ENCODE measurements at regions not wholly inside any gene's neighbourhood (a gene's known extent, or its start where the extent isn't known, plus 50 kb on each side); places are given as distances from the start of the nearest gene placed in this dataset.

DNA sequence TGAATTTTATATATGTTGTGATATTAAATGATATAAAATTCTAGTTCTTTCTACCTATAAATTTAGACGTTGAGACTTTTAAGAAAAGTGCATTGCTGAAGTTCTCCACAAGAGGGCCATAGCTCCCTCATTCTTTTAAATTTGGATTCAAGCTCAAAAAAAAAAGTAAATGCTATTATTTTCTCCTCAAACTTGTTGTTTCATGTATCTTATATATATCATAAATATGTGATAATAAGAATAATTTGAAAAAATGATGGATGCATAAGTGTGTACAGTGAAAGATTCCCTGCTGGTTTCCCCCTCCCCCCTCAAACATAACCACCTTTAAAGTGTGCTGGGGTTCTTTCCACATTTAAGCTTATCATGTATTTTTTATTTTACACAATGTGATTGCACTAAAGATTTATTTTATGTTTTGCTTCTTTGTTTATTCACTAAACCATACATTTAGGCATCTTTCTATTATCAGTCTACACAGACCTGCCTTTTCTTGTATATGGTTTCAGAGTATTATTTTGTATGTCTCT is 769.4 kb upstream of the GOLIM4 start:
- Mint-ChIP-seq H3K9me3 (no peaks in the 10 kb centered on the region), H3K27me3 (no peaks in the 10 kb centered on the region), H3K4me1 (no peaks in the 10 kb centered on the region), H3K36me3 (no peaks in the 10 kb centered on the region), H3K27ac (no peak overlapping the region), H3K4me3 (no peak overlapping the region)
- DNase-seq (no peak), ATAC-seq (ENCODE audit: low read depth) (no peak)
- POLR2A ChIA-PET, result no interaction called here

DNA sequence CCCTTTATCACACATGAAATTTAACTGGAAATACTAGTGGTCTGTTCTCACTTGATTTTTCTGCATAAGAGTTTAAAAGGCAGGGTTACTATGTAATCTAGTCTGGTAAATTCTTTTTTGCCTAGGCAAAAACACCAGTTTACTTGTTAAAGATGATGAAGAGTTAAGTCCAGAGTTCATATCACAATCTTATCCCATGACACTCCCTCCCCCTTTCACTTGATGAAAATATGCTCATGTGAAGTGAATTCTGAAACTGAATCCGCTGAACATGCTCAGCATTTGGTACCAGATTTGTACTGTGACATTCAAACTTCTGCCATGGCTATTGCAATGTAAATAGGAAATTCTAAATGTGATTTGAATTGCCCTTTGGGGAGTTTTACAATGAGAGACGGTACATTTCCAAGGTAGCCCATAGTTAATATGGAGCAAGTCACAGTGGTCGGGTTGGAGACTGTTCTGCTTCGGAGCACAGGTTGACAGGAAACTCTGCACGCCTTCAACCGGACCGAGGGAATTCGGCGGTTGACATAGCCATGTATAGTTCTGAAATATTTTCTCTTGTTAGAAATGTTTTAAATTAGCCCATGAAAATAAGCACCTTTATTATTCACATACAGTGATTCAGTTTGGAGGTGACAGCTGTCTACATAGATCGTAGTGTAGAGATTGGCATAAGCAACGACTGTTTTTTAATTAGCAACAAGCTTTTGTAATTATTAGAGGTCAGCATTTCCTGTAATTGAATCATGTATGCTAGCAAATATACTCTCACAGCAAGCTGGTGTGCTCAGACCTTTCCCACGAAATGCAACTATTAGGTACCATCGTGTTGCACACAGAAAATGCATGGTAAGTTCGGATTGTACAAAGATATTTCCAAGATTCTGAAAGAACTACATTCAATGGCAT is 768.6 kb upstream of the GOLIM4 start:
- no peaks in the 10 kb centered on the region for H3K27me3 Mint-ChIP-seq
- no peak overlapping the region for H3K4me3 Mint-ChIP-seq
- H3K4me1 Mint-ChIP-seq, result no peaks in the 10 kb centered on the region
- POLR2A ChIA-PET, result no interaction called here
- ATAC-seq (ENCODE audit: low read depth), result no peak
- no peak for DNase-seq
- no peak overlapping the region for H3K27ac Mint-ChIP-seq
- no peaks in the 10 kb centered on the region for H3K9me3 Mint-ChIP-seq
- H3K36me3 Mint-ChIP-seq, result no peaks in the 10 kb centered on the region

DNA sequence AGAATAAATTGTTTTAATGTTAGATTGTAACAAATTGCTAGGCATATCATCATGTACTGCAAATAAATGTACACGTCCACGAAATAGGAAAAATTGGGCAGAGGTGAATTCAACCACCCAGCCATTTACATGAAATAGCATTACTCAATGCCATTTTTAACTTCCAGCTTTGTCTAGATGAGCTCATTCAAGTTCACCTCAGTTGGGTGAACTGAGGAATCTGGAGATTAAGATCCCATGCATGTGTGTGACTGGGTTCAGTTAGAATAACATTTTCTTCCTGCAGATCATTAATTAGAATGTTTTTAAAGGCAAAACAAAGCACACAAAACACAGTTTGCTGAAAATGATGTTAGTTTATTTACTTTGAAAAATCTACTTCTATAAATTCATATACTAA is 767.8 kb upstream of the GOLIM4 start:
- no peaks in the 10 kb centered on the region for H3K27me3 Mint-ChIP-seq
- no peak overlapping the region for H3K4me3 Mint-ChIP-seq
- H3K4me1 Mint-ChIP-seq, result no peaks in the 10 kb centered on the region
- H3K9me3 Mint-ChIP-seq, result no peaks in the 10 kb centered on the region
- no peaks in the 10 kb centered on the region for H3K36me3 Mint-ChIP-seq
- ATAC-seq (ENCODE audit: low read depth) (no peak), DNase-seq (no peak)
- POLR2A ChIA-PET, result no interaction called here
- H3K27ac Mint-ChIP-seq, result no peak overlapping the region

DNA sequence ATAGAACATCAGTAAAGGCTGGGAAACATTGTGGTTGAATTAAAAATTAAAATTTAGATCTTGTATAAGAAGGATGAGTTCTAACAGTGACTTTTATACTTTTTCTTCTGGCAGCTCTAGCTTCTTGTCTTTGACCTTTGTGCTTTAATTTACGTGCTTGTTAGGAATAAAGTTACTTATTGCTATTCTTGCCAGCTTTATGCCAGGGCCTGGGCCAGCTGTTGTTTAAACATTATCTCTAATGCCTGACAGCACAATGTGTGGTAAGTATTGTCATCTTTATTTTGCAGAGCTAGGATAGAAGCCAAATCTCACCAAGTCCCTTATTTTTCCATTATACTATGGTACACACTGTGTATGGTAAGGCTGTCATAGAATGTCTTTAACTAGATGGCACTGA is 766.7 kb upstream of the GOLIM4 start:
- no peaks in the 10 kb centered on the region for H3K27me3 Mint-ChIP-seq
- no peak overlapping the region for H3K27ac Mint-ChIP-seq
- POLR2A ChIA-PET, result no interaction called here
- H3K9me3 Mint-ChIP-seq, result peaks cover 2% of the 10 kb centered on the region
- no peaks in the 10 kb centered on the region for H3K4me1 Mint-ChIP-seq
- H3K4me3 Mint-ChIP-seq, result no peak overlapping the region
- DNase-seq, result no peak
- H3K36me3 Mint-ChIP-seq, result no peaks in the 10 kb centered on the region
- ATAC-seq (ENCODE audit: low read depth), result no peak

DNA sequence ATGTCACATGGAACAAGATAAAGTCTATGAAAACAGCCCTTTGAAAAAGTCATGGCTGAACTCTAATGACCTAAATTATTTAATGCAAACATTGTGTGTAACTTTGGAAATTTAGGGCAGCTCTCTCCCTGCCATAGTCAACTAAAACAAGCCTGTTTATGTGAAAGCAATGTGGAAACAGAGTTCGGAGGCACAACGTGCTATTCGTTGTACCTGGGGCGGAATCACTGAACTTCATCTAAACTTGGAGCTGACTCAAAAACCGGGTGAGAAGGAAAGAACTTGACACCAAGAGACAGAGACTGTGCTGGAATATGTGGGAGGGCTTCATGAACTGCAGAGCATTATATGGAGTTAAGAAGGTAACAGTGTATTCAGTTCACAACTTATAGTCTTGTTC is 764.9 kb upstream of the GOLIM4 start:
- DNase-seq (no peak), ATAC-seq (ENCODE audit: low read depth) (no peak)
- POLR2A ChIA-PET, result no interaction called here
- no peak overlapping the region for H3K27ac Mint-ChIP-seq
- H3K36me3 Mint-ChIP-seq, result no peaks in the 10 kb centered on the region
- no peak overlapping the region for H3K4me3 Mint-ChIP-seq
- no peaks in the 10 kb centered on the region for H3K4me1 Mint-ChIP-seq
- no peaks in the 10 kb centered on the region for H3K27me3 Mint-ChIP-seq
- peaks cover 2% of the 10 kb centered on the region for H3K9me3 Mint-ChIP-seq

DNA sequence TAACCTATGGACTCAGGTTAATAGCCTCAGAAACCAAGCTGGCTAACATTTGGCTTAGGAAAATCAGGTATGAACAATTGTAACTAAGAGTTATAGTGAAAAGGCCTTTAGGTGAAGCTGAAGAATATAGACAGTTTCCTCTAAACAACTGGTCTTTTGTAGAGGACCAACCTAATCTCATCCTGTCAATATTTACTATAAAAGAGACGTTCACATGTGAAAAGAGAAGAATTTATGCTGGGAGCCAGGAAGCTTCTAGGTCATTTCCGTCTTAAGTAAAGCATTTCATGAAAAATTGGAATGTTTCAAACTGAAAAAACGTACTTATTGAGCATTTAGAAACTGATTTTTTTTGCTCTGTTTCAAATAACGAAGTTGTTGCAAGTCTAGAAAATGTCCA is 764.3 kb upstream of the GOLIM4 start:
- POLR2A ChIA-PET, result no interaction called here
- no peak for ATAC-seq (ENCODE audit: low read depth)
- Mint-ChIP-seq H3K4me1 (no peaks in the 10 kb centered on the region), H3K36me3 (no peaks in the 10 kb centered on the region), H3K9me3 (peaks cover 2% of the 10 kb centered on the region), H3K4me3 (no peak overlapping the region), H3K27ac (no peak overlapping the region), H3K27me3 (no peaks in the 10 kb centered on the region)
- no peak for DNase-seq

DNA sequence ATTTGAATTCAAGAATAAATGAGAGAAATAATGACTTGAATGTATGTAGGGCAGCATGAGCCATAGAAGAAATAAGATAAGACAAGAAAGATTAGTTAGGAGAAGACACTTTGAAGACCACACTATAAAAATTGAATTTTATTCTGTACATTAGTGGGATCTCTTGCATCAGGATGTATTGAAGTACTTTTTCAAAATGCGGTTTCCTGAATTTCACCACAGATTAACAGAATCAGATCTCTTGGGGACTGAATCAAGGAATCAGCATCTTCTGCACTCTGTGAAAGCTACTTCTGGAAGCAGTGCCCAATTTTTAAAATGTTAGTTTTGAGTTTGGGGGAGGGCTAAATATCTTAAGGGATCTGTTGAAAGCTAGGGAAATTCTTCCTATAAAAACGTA is 763.9 kb upstream of the GOLIM4 start:
- ATAC-seq (ENCODE audit: low read depth) (no peak), DNase-seq (no peak)
- H3K9me3 Mint-ChIP-seq, result peaks cover 2% of the 10 kb centered on the region
- H3K27me3 Mint-ChIP-seq, result no peaks in the 10 kb centered on the region
- no peak overlapping the region for H3K27ac Mint-ChIP-seq
- no peaks in the 10 kb centered on the region for H3K36me3 Mint-ChIP-seq
- H3K4me3 Mint-ChIP-seq, result no peak overlapping the region
- H3K4me1 Mint-ChIP-seq, result no peaks in the 10 kb centered on the region
- POLR2A ChIA-PET, result no interaction called here

DNA sequence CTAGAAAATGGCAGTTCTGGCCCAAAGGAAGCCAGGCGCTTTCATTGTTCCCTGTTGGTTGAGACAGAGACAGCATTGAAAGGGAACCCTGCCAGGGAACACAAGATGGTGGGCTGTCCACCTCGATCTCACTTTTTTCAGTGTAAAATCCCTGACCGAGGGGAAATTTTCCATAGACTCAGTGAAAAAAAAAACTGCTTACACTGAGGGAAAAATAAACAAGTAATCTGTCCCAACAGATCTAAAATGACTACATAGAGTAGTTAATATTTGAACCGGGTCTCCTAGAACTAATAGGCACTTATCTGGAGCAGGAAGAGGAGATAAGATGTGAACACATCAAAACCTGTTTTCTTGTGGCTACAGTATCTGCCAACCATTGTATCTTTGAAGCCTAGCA is 763.4 kb upstream of the GOLIM4 start:
- Mint-ChIP-seq H3K4me1 (no peaks in the 10 kb centered on the region), H3K36me3 (no peaks in the 10 kb centered on the region), H3K27ac (no peak overlapping the region), H3K9me3 (peaks cover 2% of the 10 kb centered on the region), H3K27me3 (no peaks in the 10 kb centered on the region), H3K4me3 (no peak overlapping the region)
- no peak for ATAC-seq (ENCODE audit: low read depth)
- POLR2A ChIA-PET, result no interaction called here
- DNase-seq, result no peak

DNA sequence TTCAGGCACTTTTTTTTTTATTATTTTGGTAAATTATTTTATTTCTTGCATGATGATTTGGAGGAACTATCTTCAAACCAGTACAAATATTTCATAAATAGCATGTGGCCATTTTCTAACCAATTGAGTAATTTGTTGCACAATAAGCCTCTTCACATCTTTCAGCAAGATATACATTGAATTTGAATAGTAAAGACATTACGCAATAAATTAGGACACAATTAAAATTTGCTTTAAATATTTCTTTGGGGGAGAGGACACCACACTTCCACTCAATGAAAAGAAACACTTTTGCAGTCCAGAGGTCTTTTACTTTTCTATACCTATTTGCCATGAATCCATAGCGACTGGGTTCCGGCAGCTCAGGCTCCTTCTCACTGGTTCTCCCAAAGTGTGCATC is 762.6 kb upstream of the GOLIM4 start:
- H3K36me3 Mint-ChIP-seq, result no peaks in the 10 kb centered on the region
- no peak overlapping the region for H3K4me3 Mint-ChIP-seq
- no peaks in the 10 kb centered on the region for H3K27me3 Mint-ChIP-seq
- ATAC-seq (ENCODE audit: low read depth) (no peak), DNase-seq (no peak)
- no peak overlapping the region for H3K27ac Mint-ChIP-seq
- peaks cover 2% of the 10 kb centered on the region for H3K9me3 Mint-ChIP-seq
- no peaks in the 10 kb centered on the region for H3K4me1 Mint-ChIP-seq
- POLR2A ChIA-PET, result no interaction called here

DNA sequence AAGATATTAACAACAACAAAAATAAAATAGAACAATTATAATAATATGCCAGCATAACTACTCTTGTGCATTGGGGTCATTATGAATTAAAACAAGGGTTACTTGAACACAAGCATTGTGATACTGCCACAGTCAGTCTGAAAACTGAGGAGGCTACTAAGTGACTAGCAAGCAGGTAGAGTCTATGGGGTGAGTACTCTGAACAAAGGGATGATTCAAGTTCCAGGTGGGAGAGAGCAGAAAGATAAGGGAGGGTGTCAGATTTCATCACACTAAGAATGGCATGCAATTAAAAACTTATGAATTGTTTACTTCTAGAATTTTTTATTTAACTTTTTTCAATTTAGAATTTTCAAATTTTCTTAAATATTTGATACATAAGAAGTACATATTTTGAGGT is 754.4 kb upstream of the GOLIM4 start:
- Mint-ChIP-seq H3K9me3 (no peaks in the 10 kb centered on the region), H3K36me3 (no peaks in the 10 kb centered on the region), H3K27me3 (peaks cover 12% of the 10 kb centered on the region), H3K27ac (no peak overlapping the region), H3K4me3 (no peak overlapping the region), H3K4me1 (no peaks in the 10 kb centered on the region)
- ATAC-seq (ENCODE audit: low read depth) (no peak), DNase-seq (no peak)
- POLR2A ChIA-PET, result no interaction called here

DNA sequence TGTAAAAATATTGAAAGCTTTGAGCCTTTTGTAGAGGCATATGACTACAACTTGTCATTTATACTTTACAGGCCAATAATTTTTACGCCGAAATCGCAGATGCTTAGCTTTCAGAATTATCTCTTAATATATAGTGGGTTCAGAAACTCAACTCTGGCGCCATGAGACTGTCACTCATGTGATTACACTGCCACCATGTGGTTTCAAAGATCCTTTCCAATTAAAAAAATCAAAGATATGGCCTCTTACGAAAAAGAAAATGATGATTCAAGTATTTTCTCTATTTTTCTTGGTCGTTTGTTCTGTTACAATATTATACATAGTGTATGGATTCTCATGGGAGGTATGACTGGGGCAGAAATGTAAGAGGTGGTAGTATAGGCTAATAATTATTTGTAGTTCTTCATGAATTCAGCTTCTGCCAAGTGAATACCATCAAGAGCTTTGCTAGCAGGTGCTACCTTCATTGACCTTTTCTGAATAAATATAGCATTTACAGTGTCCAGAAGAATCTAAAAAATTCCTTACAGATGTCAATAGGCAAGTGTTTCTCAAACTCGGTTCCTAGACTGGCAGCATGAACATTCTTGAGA is 751.7 kb upstream of the GOLIM4 start:
- DNase-seq, result no peak
- no peaks in the 10 kb centered on the region for H3K4me1 Mint-ChIP-seq
- peaks cover 12% of the 10 kb centered on the region for H3K27me3 Mint-ChIP-seq
- no peak overlapping the region for H3K27ac Mint-ChIP-seq
- H3K36me3 Mint-ChIP-seq, result no peaks in the 10 kb centered on the region
- H3K4me3 Mint-ChIP-seq, result no peak overlapping the region
- POLR2A ChIA-PET, result no interaction called here
- H3K9me3 Mint-ChIP-seq, result no peaks in the 10 kb centered on the region
- no peak for ATAC-seq (ENCODE audit: low read depth)

DNA sequence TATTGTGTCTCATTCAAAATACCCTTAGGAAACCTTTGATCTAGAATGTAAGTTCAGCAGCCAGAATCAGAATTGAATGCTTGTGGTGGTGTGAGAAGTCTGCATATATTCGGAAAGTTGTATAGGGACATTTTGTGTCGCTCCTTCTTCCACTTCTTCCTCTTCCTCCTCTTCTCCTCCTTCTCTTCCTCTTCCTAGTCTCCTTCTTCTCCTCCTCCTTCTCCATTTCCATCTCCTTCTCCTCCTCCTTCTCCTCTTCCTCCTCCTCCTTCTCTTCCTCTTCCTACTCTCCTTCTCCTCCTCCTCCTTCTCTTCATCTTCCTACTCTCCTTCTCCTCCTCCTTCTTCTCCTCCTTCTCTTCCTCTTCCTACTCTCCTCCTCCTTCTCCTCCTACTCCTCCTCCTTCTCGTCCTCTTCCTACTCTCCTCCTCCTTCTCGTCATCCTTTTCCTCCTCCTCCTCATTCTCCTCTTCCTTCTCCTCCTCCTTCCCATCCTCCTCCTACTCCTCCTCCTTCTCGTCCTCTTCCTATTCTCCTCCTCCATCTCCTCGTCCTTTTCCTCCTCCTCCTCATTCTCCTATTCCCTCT is 749.3 kb upstream of the GOLIM4 start:
- H3K27me3 Mint-ChIP-seq, result peaks cover 12% of the 10 kb centered on the region
- H3K4me1 Mint-ChIP-seq, result no peaks in the 10 kb centered on the region
- H3K27ac Mint-ChIP-seq, result no peak overlapping the region
- no peaks in the 10 kb centered on the region for H3K9me3 Mint-ChIP-seq
- DNase-seq, result no peak
- no peak overlapping the region for H3K4me3 Mint-ChIP-seq
- H3K36me3 Mint-ChIP-seq, result no peaks in the 10 kb centered on the region
- POLR2A ChIA-PET, result no interaction called here
- no peak for ATAC-seq (ENCODE audit: low read depth)

DNA sequence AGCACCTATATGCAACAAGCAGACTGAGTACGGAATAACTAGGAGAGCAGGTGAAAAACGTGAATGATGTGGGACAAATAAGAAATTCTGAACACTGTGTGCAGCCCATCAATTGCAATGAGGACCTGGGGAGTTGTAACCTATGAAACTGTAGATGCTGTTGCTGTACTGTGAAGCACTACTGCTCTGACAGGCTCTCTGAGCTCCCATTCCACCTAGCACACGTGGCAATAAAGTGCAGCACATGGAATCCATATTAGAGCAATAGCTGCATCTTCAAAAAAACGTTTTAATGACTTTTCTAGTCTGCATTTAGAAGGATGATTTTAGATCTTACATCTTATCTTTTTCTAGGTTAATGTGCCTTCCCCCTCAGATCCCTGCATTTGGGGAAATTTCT is 748.7 kb upstream of the GOLIM4 start:
- H3K36me3 Mint-ChIP-seq, result no peaks in the 10 kb centered on the region
- H3K9me3 Mint-ChIP-seq, result no peaks in the 10 kb centered on the region
- H3K4me3 Mint-ChIP-seq, result no peak overlapping the region
- no peak overlapping the region for H3K27ac Mint-ChIP-seq
- no peak for ATAC-seq (ENCODE audit: low read depth)
- POLR2A ChIA-PET, result no interaction called here
- no peak for DNase-seq
- no peaks in the 10 kb centered on the region for H3K4me1 Mint-ChIP-seq
- H3K27me3 Mint-ChIP-seq, result peaks cover 12% of the 10 kb centered on the region

DNA sequence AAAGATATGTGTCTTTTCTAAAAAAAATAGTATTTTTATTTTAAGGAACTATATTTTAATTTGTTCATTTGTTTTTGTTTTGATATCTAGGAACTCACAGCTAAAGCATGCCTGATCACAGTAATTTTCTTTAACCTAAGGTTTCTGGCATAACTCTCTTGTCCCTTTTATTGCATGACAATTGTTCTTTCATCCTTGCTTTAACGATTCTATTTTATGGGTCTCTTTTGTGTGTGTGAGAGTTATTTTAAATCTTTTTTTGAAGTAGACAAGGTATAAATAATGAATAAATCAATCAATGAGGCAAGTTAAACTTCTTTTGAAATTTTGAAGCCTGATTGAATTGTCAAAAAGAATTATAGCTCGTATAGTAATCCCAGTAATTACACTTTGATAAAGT is 747.8 kb upstream of the GOLIM4 start:
- H3K36me3 Mint-ChIP-seq, result no peaks in the 10 kb centered on the region
- POLR2A ChIA-PET, result no interaction called here
- H3K27me3 Mint-ChIP-seq, result peaks cover 10% of the 10 kb centered on the region
- ATAC-seq (ENCODE audit: low read depth) (no peak), DNase-seq (no peak)
- no peak overlapping the region for H3K4me3 Mint-ChIP-seq
- no peak overlapping the region for H3K27ac Mint-ChIP-seq
- no peaks in the 10 kb centered on the region for H3K9me3 Mint-ChIP-seq
- no peaks in the 10 kb centered on the region for H3K4me1 Mint-ChIP-seq
